ENCODE measurements at regions not wholly inside any gene's neighbourhood (a gene's known extent, or its start where the extent isn't known, plus 50 kb on each side); places are given as distances from the start of the nearest gene placed in this dataset.

DNA sequence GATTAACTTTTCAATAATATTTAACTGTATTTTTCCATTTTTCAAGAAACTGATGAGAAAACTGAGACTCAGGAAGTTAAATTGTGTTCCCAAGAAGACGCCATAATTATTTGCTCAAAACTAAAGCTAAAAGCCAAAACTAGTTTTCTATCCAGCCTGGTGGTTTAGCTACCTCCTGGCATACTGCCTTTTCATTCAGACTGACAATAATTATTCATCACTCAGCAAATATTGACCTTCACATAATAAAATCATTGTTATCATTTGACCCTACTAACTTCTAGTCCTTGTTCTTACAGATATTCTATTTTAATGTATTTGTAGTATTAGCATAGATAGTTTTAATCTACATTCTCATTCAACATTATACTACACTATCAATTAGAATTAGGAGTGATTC lies 210.6 kb upstream of the GADL1 start:
- TF ChIP-seq, protein P1, sequence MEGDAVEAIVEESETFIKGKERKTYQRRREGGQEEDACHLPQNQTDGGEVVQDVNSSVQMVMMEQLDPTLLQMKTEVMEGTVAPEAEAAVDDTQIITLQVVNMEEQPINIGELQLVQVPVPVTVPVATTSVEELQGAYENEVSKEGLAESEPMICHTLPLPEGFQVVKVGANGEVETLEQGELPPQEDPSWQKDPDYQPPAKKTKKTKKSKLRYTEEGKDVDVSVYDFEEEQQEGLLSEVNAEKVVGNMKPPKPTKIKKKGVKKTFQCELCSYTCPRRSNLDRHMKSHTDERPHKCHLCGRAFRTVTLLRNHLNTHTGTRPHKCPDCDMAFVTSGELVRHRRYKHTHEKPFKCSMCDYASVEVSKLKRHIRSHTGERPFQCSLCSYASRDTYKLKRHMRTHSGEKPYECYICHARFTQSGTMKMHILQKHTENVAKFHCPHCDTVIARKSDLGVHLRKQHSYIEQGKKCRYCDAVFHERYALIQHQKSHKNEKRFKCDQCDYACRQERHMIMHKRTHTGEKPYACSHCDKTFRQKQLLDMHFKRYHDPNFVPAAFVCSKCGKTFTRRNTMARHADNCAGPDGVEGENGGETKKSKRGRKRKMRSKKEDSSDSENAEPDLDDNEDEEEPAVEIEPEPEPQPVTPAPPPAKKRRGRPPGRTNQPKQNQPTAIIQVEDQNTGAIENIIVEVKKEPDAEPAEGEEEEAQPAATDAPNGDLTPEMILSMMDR (IDR thresholded peaks at IDR 0.05; ENCODE audit: extremely low read depth in 1 of 2, insufficient read depth in 1 of 2, low read depth in 1 of 2, low read length in 2 of 2): no peak
- no peak for TF ChIP-seq POLR2AphosphoS5 (IDR thresholded peaks at IDR 0.05; ENCODE audit: insufficient read depth, low read depth, low read length)
- no peak for TF ChIP-seq MAX (IDR thresholded peaks at IDR 0.05; ENCODE audit: insufficient read depth, insufficient read length)
- no peak for TF ChIP-seq POLR2A (IDR thresholded peaks at IDR 0.05; ENCODE audit: low read depth, low read length)
- no peak for TF ChIP-seq EZH2 (IDR thresholded peaks at IDR 0.05; ENCODE audit: borderline replicate concordance, low read depth, low read length, severe bottlenecking)
- no peak for TF ChIP-seq GATA2 (IDR thresholded peaks at IDR 0.05; ENCODE audit: insufficient read depth, insufficient read length, low read depth, low read length)
- no peak for TF ChIP-seq FOS (IDR thresholded peaks at IDR 0.05; ENCODE audit: borderline replicate concordance, insufficient read depth, low read length)
- TF ChIP-seq JUN (IDR thresholded peaks at IDR 0.05; ENCODE audit: borderline replicate concordance, insufficient read depth, insufficient read length, low read depth): no peak
- TF ChIP-seq MYC (IDR thresholded peaks at IDR 0.05; ENCODE audit: low read depth, low read length): no peak

Measured in endothelial cell of umbilical vein (primary cell).